ENCODE measurements at regions not wholly inside any gene's neighbourhood (a gene's known extent, or its start where the extent isn't known, plus 50 kb on each side); places are given as distances from the start of the nearest gene placed in this dataset.
"Not testable (repeated sequence)": the region's sequence is repeated elsewhere in the genome, so short reads cannot be mapped to it uniquely, and the experiment has no call there.

DNA sequence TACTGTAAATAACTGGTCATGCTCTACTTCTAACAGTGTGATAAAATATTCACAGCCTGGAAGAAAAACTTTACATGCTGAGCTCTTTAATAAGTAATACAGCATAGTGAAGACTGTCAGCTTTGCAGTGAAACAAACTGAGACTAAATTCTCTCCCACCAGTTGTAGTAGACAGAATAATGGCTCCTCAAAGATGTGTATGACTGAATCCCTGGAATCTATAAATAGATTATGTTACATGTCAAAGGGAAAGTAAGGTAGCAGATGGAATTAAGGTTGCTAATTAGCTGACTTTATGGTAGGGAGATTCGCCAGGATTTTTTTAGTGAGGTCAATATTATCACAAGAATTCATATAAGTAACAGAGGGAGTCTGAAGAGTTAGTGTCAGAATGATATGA lies 609.5 kb upstream of the VRK2 start:
- no peak for DNase-seq (ENCODE audit: low read depth)

- no peak for DNase-seq (ENCODE audit: low read depth)
These were observed 606.2 kb upstream of the VRK2 start for GRCh38 chr2:57440437-57440836.

DNA sequence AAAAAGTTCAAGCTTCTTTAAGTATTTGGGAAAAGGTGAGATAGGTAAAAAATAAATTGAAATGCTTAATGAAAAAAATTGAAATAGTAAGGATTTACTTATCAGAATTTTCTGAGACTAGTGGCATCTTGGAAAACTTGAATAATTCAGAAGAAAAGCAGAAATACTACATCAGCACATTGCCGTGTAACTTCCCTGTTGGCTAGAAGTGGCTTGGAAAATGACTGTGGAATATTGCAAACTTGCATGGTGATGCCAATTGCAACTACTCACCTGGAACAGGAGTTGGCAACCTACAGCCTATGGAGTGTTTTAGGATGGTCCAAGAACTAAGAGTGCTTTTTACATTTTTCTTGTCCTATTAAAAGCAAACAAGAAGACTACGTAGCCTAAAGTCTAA lies 603.5 kb upstream of the VRK2 start:
- no peak for DNase-seq (ENCODE audit: low read depth)

GRCh38 chr2:57443973-57444521 lies 602.6 kb upstream of the VRK2 start:
- DNase-seq (ENCODE audit: low read depth), result no peak

DNA sequence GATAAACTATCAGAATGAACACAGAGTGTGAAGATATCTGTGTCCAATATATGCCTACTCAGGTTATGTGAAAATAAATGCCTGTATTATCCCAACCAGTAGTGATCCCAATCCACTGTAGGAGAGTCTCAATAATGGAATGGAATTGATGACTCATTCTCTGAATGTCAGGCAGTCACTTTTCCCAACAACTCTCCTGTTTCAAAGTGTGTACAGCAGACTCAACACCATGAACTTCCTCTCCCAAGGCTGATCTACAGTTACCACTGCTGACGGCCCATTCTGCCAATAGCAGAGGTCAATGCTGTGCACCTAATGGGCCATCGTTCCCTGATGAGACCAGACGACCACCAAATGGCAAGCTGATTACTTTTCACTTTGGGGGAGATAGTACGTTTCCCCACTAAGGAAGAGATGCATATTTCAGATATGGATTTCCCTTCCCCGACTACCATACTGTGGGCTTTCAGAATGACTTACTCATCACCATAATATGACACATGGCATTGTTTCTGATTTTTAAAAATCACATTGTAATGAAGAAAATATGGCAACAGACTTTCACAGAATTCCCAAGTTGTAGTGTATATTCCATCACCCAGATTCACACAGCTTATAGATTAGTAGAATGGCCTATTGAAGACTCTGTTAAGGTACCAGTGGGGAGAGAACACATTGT lies 601.7 kb upstream of the VRK2 start:
- DNase-seq (ENCODE audit: low read depth), result no peak

GRCh38 chr2:57448816-57449215 lies 597.8 kb upstream of the VRK2 start:
- no peak for DNase-seq (ENCODE audit: low read depth)

DNA sequence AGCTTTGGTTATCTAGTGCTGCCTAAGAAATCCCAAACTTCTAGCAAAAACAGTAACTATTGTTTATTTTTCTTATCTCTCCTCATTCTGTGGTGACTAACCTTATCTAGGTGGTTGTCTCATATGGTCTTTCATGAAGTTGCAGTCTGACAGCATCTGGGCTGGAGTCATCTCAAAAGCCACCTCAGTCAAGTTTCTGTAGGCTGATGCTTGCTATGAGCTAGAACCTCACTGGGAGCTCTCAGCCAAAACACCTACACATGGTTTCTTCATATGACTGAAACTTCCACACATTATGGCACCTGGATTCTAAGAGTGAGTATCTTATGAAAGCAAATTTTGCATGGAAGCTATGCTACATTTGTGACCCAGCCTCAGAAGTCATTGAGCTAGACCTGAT lies 596.4 kb upstream of the VRK2 start:
- DNase-seq (ENCODE audit: low read depth), result no peak

- DNase-seq (ENCODE audit: low read depth), result no peak
These were observed 594.0 kb upstream of the VRK2 start for GRCh38 chr2:57452634-57453033.

DNA sequence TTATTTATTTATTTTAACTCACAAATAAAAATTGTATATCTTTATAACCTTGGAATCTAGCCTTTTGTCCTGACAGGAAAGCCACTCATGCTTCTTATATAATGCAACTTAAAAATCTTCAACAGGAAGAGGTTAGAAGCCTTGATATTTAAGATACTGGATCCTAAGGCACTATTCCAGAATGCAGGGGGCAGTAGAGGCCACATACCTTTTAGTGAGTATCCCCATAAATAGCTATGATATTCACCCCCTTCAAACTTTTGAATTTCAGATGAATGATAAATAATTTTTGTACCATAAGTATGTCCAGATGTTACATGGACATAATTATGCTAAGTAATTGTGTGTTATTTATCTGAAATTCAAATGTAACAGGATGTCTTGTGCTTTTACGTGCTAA lies 592.7 kb upstream of the VRK2 start:
- DNase-seq (ENCODE audit: low read depth), result no peak

DNA sequence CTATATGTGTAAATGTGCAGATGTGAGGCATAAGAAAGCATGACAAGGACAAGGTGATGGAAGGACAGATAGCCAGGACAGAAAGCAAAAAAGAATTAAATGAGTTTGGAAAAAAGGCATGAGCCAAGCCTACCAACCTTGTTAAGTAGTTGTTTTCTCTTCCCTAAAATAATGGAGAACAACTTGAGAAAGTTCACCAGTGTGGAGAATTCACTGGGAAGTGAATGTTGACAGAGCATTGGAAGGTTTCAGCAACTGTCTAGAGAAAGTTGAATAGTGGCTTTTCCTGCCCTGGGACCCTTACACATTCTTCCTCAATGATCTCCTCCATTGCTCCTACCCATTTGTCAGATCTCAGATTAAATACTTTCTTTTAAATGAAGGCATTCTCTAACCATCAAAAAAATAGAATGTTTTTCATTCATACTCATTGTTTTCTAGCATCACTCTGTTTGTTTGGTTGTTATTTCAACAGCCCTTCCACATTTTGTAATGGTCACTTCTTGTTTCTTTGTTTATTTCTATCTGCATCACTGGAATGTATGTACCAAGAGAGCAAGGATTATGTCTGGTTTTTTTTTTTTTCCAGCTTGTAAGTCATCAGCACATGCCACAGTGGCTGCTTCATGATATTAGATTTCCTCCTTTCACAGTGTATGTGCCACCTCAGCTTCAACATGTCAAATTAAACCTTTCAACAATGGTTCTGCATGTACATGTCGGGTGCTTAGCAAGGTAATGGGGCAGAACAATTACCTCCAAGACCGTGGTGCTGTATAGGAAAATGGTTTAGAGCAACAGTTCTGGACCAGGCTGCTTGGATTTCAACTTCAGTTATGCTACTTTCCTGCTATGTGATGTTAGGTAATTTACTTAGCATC lies 586.0 kb upstream of the VRK2 start:
- no peak for DNase-seq (ENCODE audit: low read depth)

GRCh38 chr2:57461624-57462023 lies 585.0 kb upstream of the VRK2 start:
- DNase-seq (ENCODE audit: low read depth), result no peak

- no peak for DNase-seq (ENCODE audit: low read depth)
These were observed 581.5 kb upstream of the VRK2 start for GRCh38 chr2:57465067-57465466.

DNA sequence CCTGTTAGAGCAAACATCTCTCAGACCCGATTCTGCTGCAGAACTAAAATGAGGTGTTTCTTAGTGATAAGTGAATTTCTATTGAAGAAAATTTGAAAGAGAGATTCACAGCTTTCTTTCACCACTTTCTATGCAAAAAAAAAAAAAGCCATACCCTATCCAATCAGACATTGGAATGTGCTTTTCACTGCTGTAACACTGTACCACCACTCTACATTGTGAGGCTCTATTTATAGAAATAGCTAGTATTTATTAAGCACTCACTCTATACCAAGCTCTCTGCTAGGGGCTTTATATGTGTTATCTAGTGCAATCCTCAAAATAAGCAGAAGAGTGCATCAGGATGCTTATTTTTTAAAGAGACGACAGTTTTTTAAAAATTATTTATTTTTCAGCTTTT lies 580.6 kb upstream of the VRK2 start:
- DNase-seq (ENCODE audit: low read depth), result no peak

DNA sequence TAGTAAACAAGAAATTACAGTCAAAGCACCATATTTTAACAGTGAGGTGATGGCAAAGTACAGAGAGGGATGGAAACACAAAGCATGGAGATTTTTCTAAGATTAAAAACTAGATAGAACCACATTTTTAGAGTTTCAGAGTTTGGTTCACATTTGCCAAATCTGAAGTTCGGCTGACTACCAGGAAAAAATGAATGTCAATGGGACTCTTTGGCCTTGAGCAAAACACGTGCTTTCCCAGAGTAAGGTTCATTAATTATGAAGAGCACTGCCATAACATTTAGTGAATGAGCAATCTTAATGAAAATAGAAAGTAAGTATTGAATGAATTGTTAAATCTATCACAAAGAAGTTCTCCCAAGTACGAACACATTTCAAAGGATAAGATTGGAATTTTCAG lies 571.2 kb upstream of the VRK2 start:
- no peak for DNase-seq (ENCODE audit: low read depth)

GRCh38 chr2:57479981-57480380 lies 566.6 kb upstream of the VRK2 start:
- DNase-seq (ENCODE audit: low read depth), result no peak

- no peak for DNase-seq (ENCODE audit: low read depth)
These were observed 558.5 kb upstream of the VRK2 start for GRCh38 chr2:57488061-57488460.

DNA sequence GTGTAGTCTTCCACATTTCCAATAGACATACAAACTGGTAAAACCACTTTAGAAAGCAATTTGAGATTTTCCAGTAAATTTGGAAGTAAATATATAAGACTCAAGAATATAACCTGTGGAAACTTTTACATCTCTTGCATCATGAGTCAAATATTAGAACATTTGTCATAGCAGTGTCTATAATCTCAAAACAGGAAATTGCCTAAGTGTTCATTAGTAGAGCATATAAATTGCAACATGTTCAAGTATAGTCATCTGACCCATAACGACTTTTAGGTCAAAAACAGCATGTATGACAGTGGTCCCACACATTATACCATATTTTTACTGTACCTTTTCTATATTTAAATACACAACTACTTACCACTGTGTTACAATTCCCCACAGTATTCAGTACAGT lies 555.9 kb upstream of the VRK2 start:
- DNase-seq (ENCODE audit: low read depth), result no peak

GRCh38 chr2:57491213-57491612 lies 555.4 kb upstream of the VRK2 start:
- DNase-seq (ENCODE audit: low read depth), result no peak

DNA sequence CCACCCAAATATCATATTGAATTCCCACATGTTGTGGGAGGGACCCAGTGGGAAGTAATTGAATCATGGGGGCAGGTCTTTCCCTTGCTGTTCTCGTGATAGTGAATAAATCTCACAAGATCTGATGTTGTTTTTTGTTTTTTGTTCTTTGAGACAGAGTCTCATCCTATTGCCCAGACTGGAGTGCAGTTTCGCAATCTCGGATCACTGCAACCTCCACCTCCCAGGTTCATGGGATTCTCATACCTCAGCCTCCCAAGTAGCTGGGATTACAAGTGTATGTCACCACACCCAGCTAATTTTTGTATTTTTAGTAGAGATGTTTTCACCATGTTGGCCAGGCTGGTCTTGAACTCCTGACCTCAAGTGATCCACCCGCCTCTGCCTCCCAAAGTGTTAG lies 552.6 kb upstream of the VRK2 start:
- not testable (repeated sequence) for DNase-seq (ENCODE audit: low read depth)

DNA sequence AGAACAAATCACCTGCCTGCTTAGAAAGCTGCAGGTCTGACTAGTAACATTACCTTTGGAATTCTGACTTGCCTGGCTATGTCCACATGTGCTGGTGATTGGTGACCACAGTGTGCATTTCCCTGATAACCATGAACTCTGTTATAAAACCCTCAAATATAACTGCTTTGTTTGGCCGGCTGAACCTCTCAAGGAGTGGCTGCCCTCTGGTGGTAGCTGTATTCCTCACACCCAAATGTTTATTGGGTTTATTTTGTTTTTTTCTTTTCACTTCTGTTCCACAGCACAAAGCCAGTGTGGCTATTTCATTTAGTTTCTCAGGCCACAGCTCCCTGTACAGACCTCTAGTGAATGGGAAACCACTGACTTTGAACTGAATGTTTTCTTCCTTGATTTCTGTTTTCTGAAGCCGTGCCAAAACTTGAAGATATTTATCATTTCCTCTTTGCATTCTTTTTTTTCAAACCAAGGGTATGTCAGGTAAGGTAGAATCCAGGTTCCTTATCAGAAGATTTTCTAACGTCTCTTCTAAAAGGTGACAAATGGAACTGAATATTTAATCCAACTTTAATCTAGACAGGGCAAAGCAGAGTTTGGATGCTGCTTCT lies 549.0 kb upstream of the VRK2 start:
- DNase-seq (ENCODE audit: low read depth), result peak; percentile 0

- no peak for DNase-seq (ENCODE audit: low read depth)
These were observed 541.8 kb upstream of the VRK2 start for GRCh38 chr2:57504787-57505186.

- no peak for DNase-seq (ENCODE audit: low read depth)
These were observed 537.4 kb upstream of the VRK2 start for GRCh38 chr2:57509189-57509588.

DNA sequence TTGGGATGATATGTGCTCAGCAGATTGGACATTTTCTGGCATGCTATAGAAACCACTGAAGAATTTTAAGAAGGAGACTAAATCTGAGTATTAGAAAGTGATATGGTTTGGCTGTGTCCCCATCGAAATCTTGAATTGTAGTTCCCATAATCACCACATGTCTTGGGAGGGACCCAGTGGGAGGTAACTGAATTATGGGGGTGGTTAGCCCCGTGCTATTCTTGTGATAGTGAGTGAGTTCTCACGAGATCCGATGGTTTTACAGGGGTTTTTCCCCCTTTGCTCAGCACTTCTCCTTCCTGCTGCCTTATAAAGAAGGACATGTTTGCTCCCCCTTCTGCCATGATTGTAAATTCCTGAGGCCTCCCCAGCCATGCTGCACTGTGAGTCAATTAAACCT lies 535.9 kb upstream of the VRK2 start:
- DNase-seq (ENCODE audit: low read depth), result no peak
